Left colon (tissue), 2 donors: ENCODE measurements at regions not wholly inside any gene's neighbourhood (a gene's known extent, or its start where the extent isn't known, plus 50 kb on each side); places are given as distances from the start of the nearest gene placed in this dataset.

Experiments used
- ATAC-seq: fragments of 200-7000 bp; cut with Tn5 transposase; one replicate; pipeline ENCODE4 v1.9.1; 2020; ENCODE audit warnings: mild to moderate bottlenecking, moderate library complexity
- DNase-seq, 2 donors: peaks; one replicate each; pipeline ENCODE4 v3.0.0-alpha.2; 2020
- intact Hi-C, 2 donors: fragments of 100-400 bp; cut with DNase I in 1 of 2; cut with micrococcal nuclease in 1 of 2; formaldehyde crosslinking; loops; one replicate each; pipeline versions ENCODE4 v1.11.2 to v1.14.0; 2022; cut with DNase I, micrococcal nuclease
- donor health status: DM: no; HTN: no; CAD: no.
- donor health status: DM: yes; HTN: yes; CAD: no.

GRCh38 chr14:95394297-95395097, 74.8 kb upstream of the CLMN start:
- ATAC-seq (no peak), DNase-seq (no peak)
- intact Hi-C loops, result no loop called here

- intact Hi-C loops, result no loop called here
- ATAC-seq (no peak), DNase-seq (no peak)
These were observed 73.1 kb upstream of the CLMN start for GRCh38 chr14:95392841-95393240.

GRCh38 chr14:95391331-95391730, 71.6 kb upstream of the CLMN start:
- DNase-seq (no peak), ATAC-seq (no peak)
- intact Hi-C loops, result no loop called here

GRCh38 chr14:95389471-95390011, 69.8 kb upstream of the CLMN start:
- ATAC-seq (no peak), DNase-seq (no peak)
- intact Hi-C loops, result no loop called here

- DNase-seq, result no peak
- intact Hi-C loops, result no loop called here
These were observed 69.0 kb upstream of the CLMN start for GRCh38 chr14:95388699-95389098.

GRCh38 chr14:95387826-95388445, 68.2 kb upstream of the CLMN start:
- ATAC-seq (no peak), DNase-seq (no peak)
- intact Hi-C loops, result no loop called here

More at GRCh38 chr14:95388699-95389098, 69.0 kb upstream of the CLMN start:
- ATAC-seq, result no peak

GRCh38 chr14:95386536-95387095, 66.9 kb upstream of the CLMN start:
- DNase-seq, result no peak

GRCh38 chr14:95385701-95386100, 66.0 kb upstream of the CLMN start:
- DNase-seq (no peak), ATAC-seq (no peak)
- intact Hi-C loops, result no loop called here

More at GRCh38 chr14:95386536-95387095, 66.9 kb upstream of the CLMN start:
- no peak for ATAC-seq
- intact Hi-C loops, result no loop called here

- DNase-seq, result no peak
- intact Hi-C loops, result no loop called here
- no peak for ATAC-seq
These were observed 63.0 kb upstream of the CLMN start for GRCh38 chr14:95382747-95383146.

- no peak for DNase-seq
- no peak for ATAC-seq
- intact Hi-C loops, result no loop called here
These were observed 62.0 kb upstream of the CLMN start for GRCh38 chr14:95381726-95382125.

GRCh38 chr14:95380350-95381042, 60.8 kb upstream of the CLMN start:
- no peak for DNase-seq
- intact Hi-C loops, result no loop called here
- no peak for ATAC-seq

GRCh38 chr14:95379634-95380033, 59.9 kb upstream of the CLMN start:
- intact Hi-C loops, result no loop called here
- ATAC-seq (no peak), DNase-seq (no peak)

- no peak for ATAC-seq
- intact Hi-C loops, result no loop called here
- DNase-seq, result no peak
These were observed 55.9 kb upstream of the CLMN start for GRCh38 chr14:95375539-95376109.

- ATAC-seq (no peak), DNase-seq (no peak)
- intact Hi-C loops, result no loop called here
These were observed 54.7 kb upstream of the CLMN start for GRCh38 chr14:95374239-95374997.

- intact Hi-C loops, result no loop called here
- ATAC-seq (no peak), DNase-seq (no peak)
These were observed 50.4 kb upstream of the CLMN start for GRCh38 chr14:95370076-95370475.
